IMR-90 (cell line): ENCODE measurements at regions not wholly inside any gene's neighbourhood (a gene's known extent, or its start where the extent isn't known, plus 50 kb on each side); places are given as distances from the start of the nearest gene placed in this dataset.
"Not testable (repeated sequence)": the region's sequence is repeated elsewhere in the genome, so short reads cannot be mapped to it uniquely, and the experiment has no call there.

Experiments
- ATAC-seq: fragments of 200-7000 bp; cut with Tn5 transposase; 2 replicates; pipeline ENCODE4 v1.9.1; 2020; ENCODE audit warnings: low read depth, mild to moderate bottlenecking, moderate library complexity
- BruUV-seq: library from RNA; stranded (reverse); fragments of 400-500 nt; replicated peaks from 2 replicates; lab custom pipeline; 2021; lab: Mats Ljungman, UMichigan
- CTCF ChIA-PET: fragments of 300-600 bp; formaldehyde crosslinking; extraction: SDS; loops from one replicate; lab custom pipeline; 2021; ENCODE audit warnings: antibody characterized with exemption; lab: Yijun Ruan, JAX
- POLR2A ChIA-PET: fragments of 300-600 bp; sonication (Branson Sonifier 250); formaldehyde crosslinking; loops from one replicate; lab custom pipeline; 2022; ENCODE audit warnings: antibody characterized with exemption; ENCODE audit not compliant: unreplicated experiment; lab: Charles Lee
- DNase-seq: peaks from one replicate; pipeline ENCODE4 v3.0.0; 2013
- H2AFZ ChIP-seq: replicated peaks from 2 replicates; pipeline ENCODE3; 2013; ENCODE audit warnings: low read length, mild to moderate bottlenecking; ENCODE audit not compliant: poor library complexity
- H2AK5ac ChIP-seq: 2 replicates; pipeline ENCODE4 v1.6.1; 2013; ENCODE audit warnings: low read depth, low read length, inconsistent platforms
- H2AK9ac ChIP-seq: replicated peaks from 2 replicates; pipeline ENCODE3; 2013; ENCODE audit warnings: mild to moderate bottlenecking, low read depth, low read length, moderate library complexity; ENCODE audit not compliant: poor library complexity
- H2BK120ac ChIP-seq: 2 replicates; pipeline ENCODE4 v1.6.1; 2013; ENCODE audit warnings: low read depth, low read length, inconsistent platforms
- H2BK15ac ChIP-seq: 3 replicates; pipeline ENCODE4 v1.6.1; 2013; ENCODE audit warnings: low read depth, low read length, inconsistent platforms
- H2BK20ac ChIP-seq: 2 replicates; pipeline ENCODE4 v1.6.1; 2013; ENCODE audit warnings: low read depth, mild to moderate bottlenecking, inconsistent platforms, low read length, moderate library complexity
- H2BK5ac ChIP-seq: 2 replicates; pipeline ENCODE4 v1.6.1; 2013; ENCODE audit warnings: mild to moderate bottlenecking, low read depth, low read length, inconsistent platforms; ENCODE audit not compliant: poor library complexity, severe bottlenecking
- H3K14ac ChIP-seq: replicated peaks from 2 replicates; pipeline ENCODE4 v1.6.1; 2013; ENCODE audit warnings: low read depth, low read length, inconsistent platforms
- H3K18ac ChIP-seq: 2 replicates; pipeline ENCODE4 v1.6.1; 2013; ENCODE audit warnings: low read depth, low read length, control low read depth
- H3K23ac ChIP-seq: 2 replicates; pipeline ENCODE4 v1.6.1; 2013; ENCODE audit warnings: low read depth, low read length, inconsistent platforms
- H3K27ac ChIP-seq: 2 replicates; pipeline ENCODE4 v1.5.1; 2013; ENCODE audit warnings: mild to moderate bottlenecking, control low read depth, low read length; ENCODE audit not compliant: insufficient read depth
- H3K27me3 ChIP-seq: 2 replicates; pipeline ENCODE4 v1.6.1; 2013; ENCODE audit warnings: low read length; ENCODE audit not compliant: control insufficient read depth, insufficient read depth
- H3K36me3 ChIP-seq: 2 replicates; pipeline ENCODE4 v1.6.1; 2013; ENCODE audit warnings: low read length, mixed read lengths; ENCODE audit not compliant: control insufficient read depth, insufficient read depth
- H3K4ac ChIP-seq: 2 replicates; pipeline ENCODE4 v1.6.1; 2013; ENCODE audit warnings: low read depth, low read length, inconsistent platforms
- H3K4me1 ChIP-seq: 2 replicates; pipeline ENCODE4 v1.6.1; 2013; ENCODE audit warnings: low read length, mixed read lengths; ENCODE audit not compliant: control insufficient read depth, insufficient read depth
- H3K4me2 ChIP-seq: 2 replicates; pipeline ENCODE4 v1.6.1; 2013; ENCODE audit warnings: low read depth, mild to moderate bottlenecking, control low read depth, low read length, moderate library complexity
- H3K4me3 ChIP-seq: 2 replicates; pipeline ENCODE4 v1.5.1; 2013; ENCODE audit warnings: low read depth, mild to moderate bottlenecking, control low read depth, low read length, moderate library complexity; ENCODE audit not compliant: insufficient read depth
- H3K56ac ChIP-seq: 2 replicates; pipeline ENCODE4 v1.6.1; 2013; ENCODE audit warnings: low read length, inconsistent platforms; ENCODE audit not compliant: insufficient read depth; ENCODE audit errors: extremely low read depth
- H3K79me1 ChIP-seq, 2 experiments: 2 replicates each; pipeline ENCODE4 v1.6.1; 2013; ENCODE audit warnings: low read length in 2 of 2, inconsistent platforms in 1 of 2, low read depth in 1 of 2
- H3K9ac ChIP-seq: 2 replicates; pipeline ENCODE4 v1.6.1; 2013; ENCODE audit warnings: low read depth, low read length, control low read depth
- H3K9me1 ChIP-seq: 2 replicates; pipeline ENCODE4 v1.6.1; 2013; ENCODE audit warnings: low read length, inconsistent platforms; ENCODE audit not compliant: insufficient read depth
- H3K9me3 ChIP-seq: 2 replicates; pipeline ENCODE4 v1.6.1; 2013; ENCODE audit warnings: low read length; ENCODE audit not compliant: control insufficient read depth, insufficient read depth
- H4K20me1 ChIP-seq: 2 replicates; pipeline ENCODE4 v1.6.1; 2013; ENCODE audit warnings: low read length, inconsistent platforms; ENCODE audit not compliant: insufficient read depth
- H4K5ac ChIP-seq: 2 replicates; pipeline ENCODE4 v1.6.1; 2013; ENCODE audit warnings: mild to moderate bottlenecking, low read depth, low read length, control low read depth
- H4K8ac ChIP-seq, 2 experiments: 2 replicates each; pipeline ENCODE4 v1.6.1; 2013; ENCODE audit warnings: low read depth in 2 of 2, low read length in 2 of 2, control low read depth in 1 of 2, inconsistent platforms in 1 of 2
- H4K91ac ChIP-seq: 2 replicates; pipeline ENCODE4 v1.6.1; 2013; ENCODE audit warnings: low read depth, low read length, inconsistent platforms; ENCODE audit not compliant: insufficient read depth
- CEBPB ChIP-seq: IDR thresholded peaks from 2 replicates; pipeline ENCODE4 v1.6.1; 2012; ENCODE audit warnings: low read depth, low read length, improper control_type of control experiment
- CHD1 ChIP-seq: IDR thresholded peaks from 2 replicates; pipeline ENCODE4 v1.6.1; 2012; ENCODE audit warnings: low read depth, low read length, improper control_type of control experiment
- MAZ ChIP-seq: IDR thresholded peaks from 2 replicates; pipeline ENCODE4 v1.6.1; 2012; ENCODE audit warnings: low read depth, mild to moderate bottlenecking, low read length, improper control_type of control experiment, moderate library complexity, borderline replicate concordance
- RAD21 ChIP-seq: IDR thresholded peaks from 2 replicates; pipeline ENCODE4 v1.6.1; 2012; ENCODE audit warnings: low read length, improper control_type of control experiment
- USF2 ChIP-seq: fragments of 150-350 bp; IDR thresholded peaks from 2 replicates; pipeline ENCODE4 v1.6.1; 2017; ENCODE audit warnings: mild to moderate bottlenecking, antibody characterized with exemption, low read length, low read depth
- WGBS, 2 experiments: methylation state at CpG; one replicate each; pipeline versions ENCODE4 v1.1.5 to v1.1.7; 2013; ENCODE audit warnings: missing lambda C conversion rate in 2 of 2; ENCODE audit not compliant: insufficient read length in 1 of 2; ENCODE audit errors: extremely low coverage in 2 of 2; 5-methylcytosine and 5-hydroxymethylcytosine counted together
- dilution Hi-C: fragments of 300-500 bp; cut with HindIII; formaldehyde crosslinking; loops from one replicate; pipeline ENCODE4 v1.14.3; 2018; ENCODE audit warnings: low sequenced_read_pairs; ENCODE audit not compliant: unreplicated experiment
- in situ Hi-C: fragments of 300-500 bp; cut with MboI; formaldehyde crosslinking; loops from 3 replicates; pipeline ENCODE4 v1.14.3; 2019; ENCODE audit warnings: low sequenced_read_pairs, inconsistent platforms, mixed read lengths
- intact Hi-C: fragments of 100-400 bp; cut with micrococcal nuclease; formaldehyde crosslinking; loops from 2 replicates; pipeline ENCODE4 v1.10.0; 2022

- dilution Hi-C loops, result no loop called here
- Histone ChIP-seq H3K27ac (no peak overlapping the region), H3K9ac (no peak overlapping the region), H2AK5ac (no peak overlapping the region), H4K20me1 (no peaks in the 10 kb centered on the region), H3K4me1 (no peaks in the 10 kb centered on the region), H2AK9ac (no peak overlapping the region), H2AFZ (no peak overlapping the region), H2BK20ac (no peak overlapping the region), H3K4me3 (no peak overlapping the region), H4K91ac (no peak overlapping the region), H2BK120ac (no peak overlapping the region), H3K4me2 (no peak overlapping the region), H4K5ac (no peak overlapping the region), H3K9me3 (no peaks in the 10 kb centered on the region), H2BK5ac (no peak overlapping the region), H3K18ac (no peak overlapping the region), H2BK15ac (no peak overlapping the region), H3K4ac (no peak overlapping the region), H3K36me3 (no peaks in the 10 kb centered on the region), H3K23ac (no peak overlapping the region), H3K79me1 (no peaks in the 10 kb centered on the region), H3K27me3 (no peaks in the 10 kb centered on the region), H3K14ac (no peak overlapping the region), H3K9me1 (no peaks in the 10 kb centered on the region), H4K8ac (no peak overlapping the region), H3K56ac (no peak overlapping the region)
- POLR2A ChIA-PET, result no interaction called here
- DNase-seq (no peak), ATAC-seq (no peak)
- in situ Hi-C loops, result no loop called here
- TF ChIP-seq CHD1 (no peak), USF2 (no peak), RAD21 (no peak), CEBPB (no peak), MAZ (no peak)
- no CpG with 5 or more reads among the region's 1 CpG for WGBS, 2 experiments
- intact Hi-C loops, result no loop called here
- CTCF ChIA-PET, result no interaction called here
- no TSS peak for BruUV-seq
These were observed 335.0 kb upstream of the GALNTL6 start for GRCh38 chr4:171478181-171478580.

GRCh38 chr4:171475111-171475510, 338.1 kb upstream of the GALNTL6 start:
- H3K23ac ChIP-seq, H3K79me1 ChIP-seq, H2BK5ac ChIP-seq, H3K27ac ChIP-seq, intact Hi-C loops, H4K91ac ChIP-seq, H3K14ac ChIP-seq, H2AK5ac ChIP-seq, H3K9me3 ChIP-seq, H2BK15ac ChIP-seq, H3K9ac ChIP-seq, H3K27me3 ChIP-seq, H3K18ac ChIP-seq, H3K4me3 ChIP-seq, dilution Hi-C loops, H3K56ac ChIP-seq, H4K5ac ChIP-seq, H3K4me1 ChIP-seq, H4K20me1 ChIP-seq, H2AFZ ChIP-seq, H2BK120ac ChIP-seq, H3K36me3 ChIP-seq, H3K4me2 ChIP-seq, POLR2A ChIA-PET, H2AK9ac ChIP-seq, DNase-seq, H3K9me1 ChIP-seq, H2BK20ac ChIP-seq, H4K8ac ChIP-seq, H3K4ac ChIP-seq, ATAC-seq, BruUV-seq, in situ Hi-C loops: not testable (repeated sequence)
- WGBS, 2 experiments, result no CpG with 5 or more reads among the region's 3 CpGs
- CTCF ChIA-PET, result interaction anchor here (0.6 kb wide), 1 partner anchor 157 kb away, joined by 5 read pairs; no protein-coding TSS in a partner anchor
